ENCODE measurements at regions not wholly inside any gene's neighbourhood (a gene's known extent, or its start where the extent isn't known, plus 50 kb on each side); places are given as distances from the start of the nearest gene placed in this dataset.
"Not testable (repeated sequence)": the region's sequence is repeated elsewhere in the genome, so short reads cannot be mapped to it uniquely, and the experiment has no call there.

DNA sequence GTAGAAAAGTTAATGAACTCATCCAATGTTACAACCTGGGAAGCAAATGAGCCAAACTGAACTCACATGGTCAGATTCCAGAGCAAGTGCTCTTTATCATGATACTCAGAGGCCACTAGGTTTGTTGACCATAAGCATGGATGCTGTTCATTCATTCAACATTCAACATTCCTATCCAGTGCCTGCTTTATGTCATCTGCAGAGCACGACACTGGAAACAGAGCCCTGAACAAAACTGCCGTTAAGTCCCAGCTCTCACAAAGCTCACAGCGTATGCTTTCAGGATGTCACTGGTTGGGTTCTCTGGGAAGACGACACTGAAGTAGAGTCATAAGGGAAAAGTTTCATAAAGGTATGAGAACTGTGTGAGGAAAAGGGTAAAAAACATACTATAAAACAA, 105.8 kb upstream of the TRIM77 start:
- no peak overlapping the region for H3K4me3 ChIP-seq (ENCODE audit: low read depth, low read length)
- TF ChIP-seq, protein P1, sequence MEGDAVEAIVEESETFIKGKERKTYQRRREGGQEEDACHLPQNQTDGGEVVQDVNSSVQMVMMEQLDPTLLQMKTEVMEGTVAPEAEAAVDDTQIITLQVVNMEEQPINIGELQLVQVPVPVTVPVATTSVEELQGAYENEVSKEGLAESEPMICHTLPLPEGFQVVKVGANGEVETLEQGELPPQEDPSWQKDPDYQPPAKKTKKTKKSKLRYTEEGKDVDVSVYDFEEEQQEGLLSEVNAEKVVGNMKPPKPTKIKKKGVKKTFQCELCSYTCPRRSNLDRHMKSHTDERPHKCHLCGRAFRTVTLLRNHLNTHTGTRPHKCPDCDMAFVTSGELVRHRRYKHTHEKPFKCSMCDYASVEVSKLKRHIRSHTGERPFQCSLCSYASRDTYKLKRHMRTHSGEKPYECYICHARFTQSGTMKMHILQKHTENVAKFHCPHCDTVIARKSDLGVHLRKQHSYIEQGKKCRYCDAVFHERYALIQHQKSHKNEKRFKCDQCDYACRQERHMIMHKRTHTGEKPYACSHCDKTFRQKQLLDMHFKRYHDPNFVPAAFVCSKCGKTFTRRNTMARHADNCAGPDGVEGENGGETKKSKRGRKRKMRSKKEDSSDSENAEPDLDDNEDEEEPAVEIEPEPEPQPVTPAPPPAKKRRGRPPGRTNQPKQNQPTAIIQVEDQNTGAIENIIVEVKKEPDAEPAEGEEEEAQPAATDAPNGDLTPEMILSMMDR (IDR thresholded peaks at IDR 0.05; ENCODE audit: borderline replicate concordance, insufficient read depth, low read depth, low read length), result no peak

DNA sequence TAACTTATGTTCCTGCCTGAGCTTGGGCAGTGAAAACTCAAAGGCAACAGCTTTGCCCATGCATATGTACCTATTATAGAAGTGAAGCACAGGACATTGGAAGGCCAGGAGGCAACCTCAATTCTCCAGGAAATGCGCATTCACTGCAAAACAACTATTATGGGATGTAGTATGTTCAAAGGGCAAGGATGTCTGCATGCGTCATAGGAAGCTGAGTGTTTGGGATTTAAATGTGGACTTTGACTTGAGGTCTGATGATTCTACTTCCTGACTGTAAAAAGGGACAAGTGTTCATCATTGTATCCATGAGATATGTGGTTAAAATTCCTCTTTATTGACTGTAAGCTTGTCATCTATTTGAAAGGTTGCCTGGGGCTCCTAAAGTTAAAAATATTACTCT, 103.3 kb upstream of the TRIM77 start:
- not testable (repeated sequence) for H3K4me3 ChIP-seq (ENCODE audit: low read depth, low read length)

DNA sequence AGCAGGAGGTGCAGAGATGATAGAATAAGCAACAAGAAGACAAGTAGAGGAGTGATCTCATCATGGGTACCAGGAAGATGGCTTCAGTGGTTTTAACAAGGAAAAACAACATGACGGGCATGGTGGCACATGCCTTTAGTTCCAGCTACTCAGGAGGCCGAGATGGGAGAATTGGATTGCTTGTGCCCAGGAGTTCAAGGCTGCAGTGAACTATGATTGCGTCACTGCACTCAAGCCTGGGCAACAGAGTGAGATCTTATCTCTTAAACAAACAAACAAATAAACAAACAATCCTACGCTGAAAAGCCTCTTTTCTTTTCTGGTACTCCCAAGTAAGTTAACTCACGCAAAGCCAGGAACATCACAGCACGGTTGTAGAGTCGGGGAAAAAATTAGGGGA, 102.6 kb upstream of the TRIM77 start:
- not testable (repeated sequence) for H3K4me3 ChIP-seq (ENCODE audit: low read depth, low read length)

DNA sequence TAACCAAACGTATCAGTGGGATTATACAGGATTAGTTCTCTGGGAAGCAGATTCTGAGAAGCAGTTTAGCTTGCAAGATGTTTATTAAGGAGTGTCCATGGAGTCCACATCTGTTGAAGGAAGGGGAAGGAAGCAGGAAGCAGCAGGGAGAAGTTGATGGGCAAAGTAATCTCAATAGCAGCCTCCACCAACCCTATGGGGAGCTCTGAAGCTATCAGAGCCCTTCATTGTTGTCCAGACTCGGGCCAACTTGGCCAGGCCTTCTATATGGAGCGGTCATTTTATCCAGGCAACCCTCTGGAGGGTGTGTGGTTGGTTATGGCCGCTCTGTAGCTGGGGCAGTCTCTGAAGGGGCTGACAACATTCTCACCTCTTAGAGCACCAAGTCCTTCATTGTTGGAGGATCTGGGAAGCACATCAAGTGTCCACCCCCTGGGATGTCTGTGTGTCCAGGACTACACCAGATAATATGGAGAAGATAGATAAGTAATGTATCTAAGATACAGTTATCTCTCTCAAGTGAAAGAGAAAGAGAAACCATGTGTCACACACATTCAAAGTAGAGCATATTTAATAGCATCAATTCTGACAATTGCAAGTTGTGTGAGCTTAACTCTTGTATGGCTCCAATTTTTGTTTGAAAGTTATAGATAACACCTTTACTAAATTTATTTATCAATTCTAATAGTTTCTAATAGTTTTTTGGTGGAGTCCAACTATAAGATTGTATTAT, 101.7 kb upstream of the TRIM77 start:
- TF ChIP-seq, protein P1 (IDR thresholded peaks at IDR 0.05; ENCODE audit: borderline replicate concordance, insufficient read depth, low read depth, low read length), result no peak

DNA sequence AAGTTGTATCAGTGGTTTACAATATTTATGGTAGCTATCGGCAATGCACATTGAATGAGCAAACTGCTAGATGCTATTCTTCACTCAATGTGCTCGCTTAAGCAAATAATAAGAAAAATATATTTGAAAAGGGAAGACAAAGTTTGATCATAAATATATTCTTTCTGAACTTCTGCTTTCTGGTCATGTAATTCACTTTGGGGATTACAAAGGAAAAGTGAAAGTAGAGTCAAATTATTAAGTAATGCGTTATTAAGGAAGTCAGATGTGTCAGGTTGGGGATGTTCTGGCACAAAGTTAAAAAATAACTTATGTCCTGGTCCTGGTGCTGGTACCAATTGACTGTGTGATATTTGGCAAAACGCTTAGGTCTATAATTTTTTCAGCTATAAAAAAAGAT, 98.0 kb upstream of the TRIM77 start:
- TF ChIP-seq, protein P1 (IDR thresholded peaks at IDR 0.05; ENCODE audit: borderline replicate concordance, insufficient read depth, low read depth, low read length), result no peak

More for the DNA sequence above, 101.7 kb upstream of the TRIM77 start:
- H3K4me3 ChIP-seq (ENCODE audit: low read depth, low read length), result no peak overlapping the region

DNA sequence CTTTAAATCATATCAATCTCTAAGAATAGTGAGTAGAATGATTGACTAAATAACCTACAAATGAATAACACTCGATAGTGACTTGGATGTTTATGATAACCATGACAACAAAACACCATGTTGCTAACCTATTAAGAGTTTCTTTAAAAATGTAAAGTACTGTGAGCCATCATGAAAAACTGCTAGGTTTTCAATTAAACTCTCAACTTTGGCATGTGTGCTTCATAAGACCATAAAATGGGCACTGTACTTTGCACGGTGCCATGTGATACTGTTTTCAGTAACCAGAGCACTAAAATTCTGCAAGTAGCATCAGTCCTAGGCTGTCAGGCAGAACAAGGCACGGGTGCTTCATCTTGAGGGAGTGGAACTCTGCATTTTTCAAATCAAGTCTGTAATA, 96.2 kb upstream of the TRIM77 start:
- TF ChIP-seq, protein P1 (IDR thresholded peaks at IDR 0.05; ENCODE audit: borderline replicate concordance, insufficient read depth, low read depth, low read length), result no peak
- H3K4me3 ChIP-seq (ENCODE audit: low read depth, low read length), result no peak overlapping the region

More for the DNA sequence above, 98.0 kb upstream of the TRIM77 start:
- H3K4me3 ChIP-seq (ENCODE audit: low read depth, low read length), result no peak overlapping the region

DNA sequence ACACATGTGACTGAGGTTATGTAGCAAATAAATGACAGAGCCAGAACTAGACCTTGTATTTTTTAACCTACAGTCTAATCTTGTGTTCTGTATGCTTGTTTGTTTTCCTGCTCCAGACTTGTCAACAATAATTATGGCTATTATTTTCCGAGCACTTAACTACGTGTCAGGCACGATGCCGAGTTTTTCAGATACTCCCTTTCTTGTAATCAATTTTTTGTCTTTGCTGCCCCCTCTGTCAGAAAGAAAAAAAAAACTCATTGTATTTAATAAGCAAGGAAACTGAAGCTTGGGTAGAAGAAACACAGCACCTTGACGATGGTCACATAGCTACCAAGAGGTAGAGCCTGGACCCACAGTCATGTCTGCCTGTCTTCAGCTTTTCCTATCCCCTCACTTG, 95.7 kb upstream of the TRIM77 start:
- H3K4me3 ChIP-seq (ENCODE audit: low read depth, low read length), result not testable (repeated sequence)

DNA sequence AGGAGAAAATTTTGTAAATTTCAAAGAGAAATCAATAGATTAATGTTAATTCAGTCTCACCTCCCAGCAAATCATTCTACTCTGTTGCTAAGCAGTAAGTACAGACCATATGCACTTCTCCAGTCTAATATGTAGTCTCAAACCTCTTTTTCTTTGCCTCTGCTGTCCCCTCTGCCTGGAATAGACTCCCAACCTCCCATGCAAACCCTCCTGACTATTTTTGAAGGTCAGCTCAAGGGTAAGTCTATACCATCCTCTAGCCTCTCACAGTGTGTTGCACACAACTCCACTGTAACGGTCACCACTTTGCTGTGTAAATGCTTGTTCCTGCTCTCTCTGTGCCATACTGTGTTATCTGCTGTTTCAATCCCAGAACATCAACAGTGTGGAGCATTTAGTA, 94.5 kb upstream of the TRIM77 start:
- H3K4me3 ChIP-seq (ENCODE audit: low read depth, low read length), result not testable (repeated sequence)

DNA sequence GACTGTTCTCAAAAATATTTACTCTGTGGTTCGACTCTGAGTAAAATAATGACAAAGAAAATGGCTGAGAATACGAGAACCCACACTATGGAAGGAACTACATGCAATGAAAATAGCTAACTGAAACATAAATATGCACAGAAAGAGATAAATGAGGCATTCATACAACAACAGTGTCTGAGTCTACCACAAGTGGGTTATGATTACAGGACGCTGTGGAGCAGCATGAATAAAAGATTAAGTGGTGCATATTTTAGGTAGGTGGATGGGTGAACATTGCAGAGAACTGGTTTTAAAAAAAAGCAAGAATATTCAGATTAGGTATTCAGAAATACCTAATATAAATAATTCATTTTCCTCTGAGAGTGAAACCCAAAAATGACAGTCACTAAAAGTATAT, 93.9 kb upstream of the TRIM77 start:
- H3K4me3 ChIP-seq (ENCODE audit: low read depth, low read length), result not testable (repeated sequence)

DNA sequence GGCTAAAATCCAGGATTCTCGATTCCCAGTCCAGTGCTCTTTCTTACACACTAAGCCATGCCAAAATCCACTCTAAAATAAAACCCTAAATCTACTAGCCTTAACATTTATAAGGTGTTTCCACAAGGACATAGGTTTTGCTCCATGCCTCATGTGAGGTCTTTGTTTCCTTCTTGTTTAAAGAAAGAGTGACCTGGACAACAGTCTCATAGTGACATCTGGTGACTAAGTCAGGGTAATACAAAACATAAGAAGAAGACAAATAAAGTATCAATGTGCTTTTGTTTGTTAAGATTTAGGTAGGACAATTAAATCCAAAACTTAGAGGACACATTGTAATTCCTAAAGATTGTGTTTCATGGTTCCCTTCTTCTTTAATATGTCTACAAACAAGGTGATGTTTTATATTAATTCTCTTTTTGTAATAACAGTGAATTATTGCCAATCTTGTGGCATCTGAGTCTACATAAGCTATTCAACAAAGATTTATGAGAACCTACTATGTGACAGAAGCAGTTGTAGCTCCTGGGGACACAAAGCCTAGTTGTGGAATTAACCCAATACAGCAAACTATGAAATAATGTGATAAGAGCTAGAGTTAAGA, 93.0 kb upstream of the TRIM77 start:
- H3K4me3 ChIP-seq (ENCODE audit: low read depth, low read length), result not testable (repeated sequence)

DNA sequence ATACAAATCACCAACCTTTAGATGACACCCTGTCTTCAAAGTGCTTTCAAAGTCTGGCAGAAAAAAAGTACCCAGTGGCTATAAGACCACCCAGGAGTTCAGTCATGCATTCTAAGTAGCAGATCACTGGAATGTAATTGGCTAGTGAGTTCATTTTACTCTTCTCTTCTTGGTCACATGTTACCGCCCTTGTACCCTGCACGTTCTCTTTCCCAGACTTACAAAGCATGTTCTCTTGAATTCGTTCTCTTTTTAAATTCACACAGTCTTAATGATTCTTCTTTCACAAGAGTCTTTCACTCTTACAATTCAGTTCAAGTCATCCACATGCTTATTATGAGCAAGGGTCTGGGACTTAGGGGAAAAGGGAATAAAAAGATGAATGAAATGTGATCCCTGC, 89.4 kb upstream of the TRIM77 start:
- not testable (repeated sequence) for H3K4me3 ChIP-seq (ENCODE audit: low read depth, low read length)
